Breast epithelium (tissue), 3 donors: ENCODE measurements at regions not wholly inside any gene's neighbourhood (a gene's known extent, or its start where the extent isn't known, plus 50 kb on each side); places are given as distances from the start of the nearest gene placed in this dataset.

ENCODE experiments used
- POLR2A ChIP-seq: fragments of 450-650 bp; IDR thresholded peaks from one replicate; pipeline ENCODE4 v1.6.1; 2016; ENCODE audit warnings: antibody characterized with exemption, mild to moderate bottlenecking, moderate library complexity
- TF ChIP-seq, protein P1 (sequence below), 3 donors: fragments of 450-650 bp; IDR thresholded peaks; one replicate each; pipeline ENCODE4 v1.5.1; 2016 to 2017; ENCODE audit warnings: antibody characterized with exemption in 3 of 3, mild to moderate bottlenecking in 3 of 3, moderate library complexity in 3 of 3

DNA sequence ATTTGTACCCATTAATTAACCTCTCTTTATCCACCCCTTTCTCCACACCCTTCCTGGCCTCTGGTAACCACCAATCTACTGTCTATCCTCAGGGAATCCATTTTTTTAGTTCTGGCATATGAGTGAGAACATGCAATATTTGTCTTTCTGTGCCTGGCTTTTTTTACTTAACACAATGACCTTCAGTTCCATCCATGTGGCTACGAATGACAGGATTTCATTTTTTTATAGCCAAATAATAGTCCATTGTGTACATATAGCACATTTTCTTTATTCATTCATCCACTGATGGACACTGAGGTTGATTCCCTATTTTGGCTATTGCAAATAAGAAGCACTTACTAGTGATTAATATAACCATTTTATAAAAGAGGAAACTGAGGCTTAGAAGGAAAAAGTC, 109.9 kb upstream of the NANOGP8 start:
- TF ChIP-seq, protein P1, sequence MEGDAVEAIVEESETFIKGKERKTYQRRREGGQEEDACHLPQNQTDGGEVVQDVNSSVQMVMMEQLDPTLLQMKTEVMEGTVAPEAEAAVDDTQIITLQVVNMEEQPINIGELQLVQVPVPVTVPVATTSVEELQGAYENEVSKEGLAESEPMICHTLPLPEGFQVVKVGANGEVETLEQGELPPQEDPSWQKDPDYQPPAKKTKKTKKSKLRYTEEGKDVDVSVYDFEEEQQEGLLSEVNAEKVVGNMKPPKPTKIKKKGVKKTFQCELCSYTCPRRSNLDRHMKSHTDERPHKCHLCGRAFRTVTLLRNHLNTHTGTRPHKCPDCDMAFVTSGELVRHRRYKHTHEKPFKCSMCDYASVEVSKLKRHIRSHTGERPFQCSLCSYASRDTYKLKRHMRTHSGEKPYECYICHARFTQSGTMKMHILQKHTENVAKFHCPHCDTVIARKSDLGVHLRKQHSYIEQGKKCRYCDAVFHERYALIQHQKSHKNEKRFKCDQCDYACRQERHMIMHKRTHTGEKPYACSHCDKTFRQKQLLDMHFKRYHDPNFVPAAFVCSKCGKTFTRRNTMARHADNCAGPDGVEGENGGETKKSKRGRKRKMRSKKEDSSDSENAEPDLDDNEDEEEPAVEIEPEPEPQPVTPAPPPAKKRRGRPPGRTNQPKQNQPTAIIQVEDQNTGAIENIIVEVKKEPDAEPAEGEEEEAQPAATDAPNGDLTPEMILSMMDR (IDR thresholded peaks at IDR 0.05), result no peak
- TF ChIP-seq POLR2A, result no peak
